ENCODE measurements at regions not wholly inside any gene's neighbourhood (a gene's known extent, or its start where the extent isn't known, plus 50 kb on each side); places are given as distances from the start of the nearest gene placed in this dataset.

DNA sequence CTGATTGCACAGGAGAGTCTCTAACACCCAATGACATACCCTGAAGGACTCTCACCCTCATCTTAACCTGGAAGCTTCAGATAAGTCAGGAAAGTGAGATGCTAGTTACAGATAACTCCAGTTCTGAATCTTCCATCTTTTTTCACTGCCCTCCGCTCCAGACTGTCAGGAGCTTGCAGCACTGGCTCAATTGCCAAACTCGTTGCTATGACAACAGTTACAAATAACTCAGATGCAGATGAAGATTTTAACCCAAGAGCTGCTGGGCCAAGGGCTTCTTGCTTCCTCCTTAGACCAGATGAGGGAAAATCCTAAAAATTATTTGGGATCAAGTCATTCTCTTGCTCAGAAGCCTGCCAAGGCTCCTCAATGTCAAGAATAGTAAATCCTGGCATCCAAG, 109.1 kb upstream of the HUWE1 start:
- no peak for TF ChIP-seq NCOA1 (IDR thresholded peaks at IDR 0.05; ENCODE audit: low read depth)
- TF ChIP-seq GABPA (tag; conservative IDR thresholded peaks at IDR 0.05; ENCODE audit: low read depth) = no peak
- TF ChIP-seq, protein P1, sequence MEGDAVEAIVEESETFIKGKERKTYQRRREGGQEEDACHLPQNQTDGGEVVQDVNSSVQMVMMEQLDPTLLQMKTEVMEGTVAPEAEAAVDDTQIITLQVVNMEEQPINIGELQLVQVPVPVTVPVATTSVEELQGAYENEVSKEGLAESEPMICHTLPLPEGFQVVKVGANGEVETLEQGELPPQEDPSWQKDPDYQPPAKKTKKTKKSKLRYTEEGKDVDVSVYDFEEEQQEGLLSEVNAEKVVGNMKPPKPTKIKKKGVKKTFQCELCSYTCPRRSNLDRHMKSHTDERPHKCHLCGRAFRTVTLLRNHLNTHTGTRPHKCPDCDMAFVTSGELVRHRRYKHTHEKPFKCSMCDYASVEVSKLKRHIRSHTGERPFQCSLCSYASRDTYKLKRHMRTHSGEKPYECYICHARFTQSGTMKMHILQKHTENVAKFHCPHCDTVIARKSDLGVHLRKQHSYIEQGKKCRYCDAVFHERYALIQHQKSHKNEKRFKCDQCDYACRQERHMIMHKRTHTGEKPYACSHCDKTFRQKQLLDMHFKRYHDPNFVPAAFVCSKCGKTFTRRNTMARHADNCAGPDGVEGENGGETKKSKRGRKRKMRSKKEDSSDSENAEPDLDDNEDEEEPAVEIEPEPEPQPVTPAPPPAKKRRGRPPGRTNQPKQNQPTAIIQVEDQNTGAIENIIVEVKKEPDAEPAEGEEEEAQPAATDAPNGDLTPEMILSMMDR (IDR thresholded peaks at IDR 0.05 in 2 of 3, conservative IDR thresholded peaks at IDR 0.05 in 1 of 3; ENCODE audit: insufficient read depth in 2 of 3, low read depth in 1 of 3, low read length in 3 of 3) = no peak
- TF ChIP-seq ZNF280B (CRISPR knock-in tag; IDR thresholded peaks at IDR 0.05) = no peak
